NB4 (cell line): ENCODE measurements at regions not wholly inside any gene's neighbourhood (a gene's known extent, or its start where the extent isn't known, plus 50 kb on each side); places are given as distances from the start of the nearest gene placed in this dataset.

Source experiments
- CTCF ChIP-seq: IDR thresholded peaks from one replicate; pipeline ENCODE4 v1.5.1; 2012; ENCODE audit warnings: low read depth, low read length
- MAX ChIP-seq: IDR thresholded peaks from 2 replicates; pipeline ENCODE4 v1.6.1; 2011; ENCODE audit warnings: low read depth, low read length
- POLR2A ChIP-seq: IDR thresholded peaks from 2 replicates; pipeline ENCODE4 v1.6.1; 2011; ENCODE audit warnings: mild to moderate bottlenecking; ENCODE audit not compliant: insufficient read length; ENCODE audit errors: extremely low read depth

- no peak for TF ChIP-seq CTCF
- no peak for TF ChIP-seq MAX
- no peak for TF ChIP-seq POLR2A
Observed at GRCh38 chr2:196437626-196438025, 201.9 kb upstream of the CCDC150 start.
